Parathyroid adenoma (tissue), 2 donors: ENCODE measurements at regions not wholly inside any gene's neighbourhood (a gene's known extent, or its start where the extent isn't known, plus 50 kb on each side); places are given as distances from the start of the nearest gene placed in this dataset.

ENCODE experiments used
- H2AFZ ChIP-seq: fragments of 300-600 bp; sonication (generic); one replicate; pipeline ENCODE4 v1.7.0; 2017; ENCODE audit warnings: antibody characterized with exemption, mild to moderate bottlenecking
- H3K27ac ChIP-seq: fragments of 300-600 bp; sonication (generic); one replicate; pipeline ENCODE4 v1.7.0; 2017
- H3K27me3 ChIP-seq: fragments of 300-600 bp; sonication (generic); one replicate; pipeline ENCODE4 v1.7.0; 2017; ENCODE audit warnings: low read length; ENCODE audit not compliant: control insufficient read depth, insufficient read depth
- H3K36me3 ChIP-seq: fragments of 300-600 bp; sonication (generic); one replicate; pipeline ENCODE4 v1.7.0; 2017; ENCODE audit warnings: low read length; ENCODE audit not compliant: control insufficient read depth, insufficient read depth
- H3K4me1 ChIP-seq: fragments of 300-600 bp; sonication (generic); one replicate; pipeline ENCODE4 v1.7.0; 2017; ENCODE audit warnings: control low read depth
- H3K4me2 ChIP-seq: fragments of 300-600 bp; sonication (generic); one replicate; pipeline ENCODE4 v1.7.0; 2017; ENCODE audit warnings: low read length
- H3K4me3 ChIP-seq: fragments of 300-600 bp; sonication (generic); one replicate; pipeline ENCODE4 v1.7.0; 2017; ENCODE audit warnings: low read depth, low read length
- H3K79me2 ChIP-seq: fragments of 300-600 bp; sonication (generic); one replicate; pipeline ENCODE4 v1.7.0; 2017; ENCODE audit warnings: control low read depth
- H3K9ac ChIP-seq: fragments of 300-600 bp; sonication (generic); one replicate; pipeline ENCODE4 v1.7.0; 2017; ENCODE audit warnings: mild to moderate bottlenecking
- H3K9me3 ChIP-seq: fragments of 300-600 bp; sonication (generic); one replicate; pipeline ENCODE4 v1.7.0; 2017; ENCODE audit warnings: low read length; ENCODE audit not compliant: control insufficient read depth
- TF ChIP-seq, protein P1 (sequence below): fragments of 300-600 bp; sonication (generic); IDR thresholded peaks from one replicate; pipeline ENCODE4 v1.7.0; 2017; ENCODE audit warnings: antibody characterized with exemption, mild to moderate bottlenecking
- donor health status: primary hyperparathyroidism.

DNA sequence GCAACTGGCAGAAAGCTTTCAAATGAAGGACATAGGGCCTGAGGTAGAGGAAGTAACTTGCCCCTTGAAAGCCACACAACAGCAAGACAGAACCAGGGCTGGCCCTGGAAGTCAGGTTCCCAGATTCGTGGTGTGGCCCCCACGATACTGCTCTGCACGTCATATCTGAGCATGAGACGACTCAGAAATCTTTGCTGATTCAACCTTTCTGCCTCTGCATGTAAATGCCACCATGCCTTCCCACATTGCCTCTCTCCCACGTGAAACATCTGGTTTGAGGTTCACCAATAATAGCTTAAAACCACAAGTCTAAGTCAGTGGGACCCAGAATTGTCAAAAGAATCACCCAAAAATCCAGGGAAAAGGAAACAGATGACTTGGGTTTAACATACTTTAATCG lies 214.0 kb upstream of the TRIB2 start:
- no peak overlapping the region for H3K4me3 ChIP-seq
- TF ChIP-seq, protein P1, sequence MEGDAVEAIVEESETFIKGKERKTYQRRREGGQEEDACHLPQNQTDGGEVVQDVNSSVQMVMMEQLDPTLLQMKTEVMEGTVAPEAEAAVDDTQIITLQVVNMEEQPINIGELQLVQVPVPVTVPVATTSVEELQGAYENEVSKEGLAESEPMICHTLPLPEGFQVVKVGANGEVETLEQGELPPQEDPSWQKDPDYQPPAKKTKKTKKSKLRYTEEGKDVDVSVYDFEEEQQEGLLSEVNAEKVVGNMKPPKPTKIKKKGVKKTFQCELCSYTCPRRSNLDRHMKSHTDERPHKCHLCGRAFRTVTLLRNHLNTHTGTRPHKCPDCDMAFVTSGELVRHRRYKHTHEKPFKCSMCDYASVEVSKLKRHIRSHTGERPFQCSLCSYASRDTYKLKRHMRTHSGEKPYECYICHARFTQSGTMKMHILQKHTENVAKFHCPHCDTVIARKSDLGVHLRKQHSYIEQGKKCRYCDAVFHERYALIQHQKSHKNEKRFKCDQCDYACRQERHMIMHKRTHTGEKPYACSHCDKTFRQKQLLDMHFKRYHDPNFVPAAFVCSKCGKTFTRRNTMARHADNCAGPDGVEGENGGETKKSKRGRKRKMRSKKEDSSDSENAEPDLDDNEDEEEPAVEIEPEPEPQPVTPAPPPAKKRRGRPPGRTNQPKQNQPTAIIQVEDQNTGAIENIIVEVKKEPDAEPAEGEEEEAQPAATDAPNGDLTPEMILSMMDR = no peak
- H3K27me3 ChIP-seq = no peaks in the 10 kb centered on the region
- H3K36me3 ChIP-seq = no peaks in the 10 kb centered on the region
- H3K4me1 ChIP-seq = no peaks in the 10 kb centered on the region
- no peaks in the 10 kb centered on the region for H3K9me3 ChIP-seq
- no peak overlapping the region for H2AFZ ChIP-seq
- H3K79me2 ChIP-seq = no peaks in the 10 kb centered on the region
- no peak overlapping the region for H3K27ac ChIP-seq
- no peak overlapping the region for H3K4me2 ChIP-seq
- H3K9ac ChIP-seq = no peak overlapping the region

GRCh38 chr2:12504443-12504842 lies 212.3 kb upstream of the TRIB2 start:
- Histone ChIP-seq H3K36me3 (no peaks in the 10 kb centered on the region), H3K9ac (no peak overlapping the region), H3K4me3 (no peak overlapping the region), H3K4me1 (no peaks in the 10 kb centered on the region), H3K9me3 (no peaks in the 10 kb centered on the region), H2AFZ (no peak overlapping the region), H3K27me3 (no peaks in the 10 kb centered on the region), H3K79me2 (no peaks in the 10 kb centered on the region), H3K4me2 (no peak overlapping the region), H3K27ac (no peak overlapping the region)
- TF ChIP-seq, protein P1 = no peak

- Histone ChIP-seq H3K4me2 (no peak overlapping the region), H3K9ac (no peak overlapping the region), H3K27me3 (no peaks in the 10 kb centered on the region), H3K36me3 (no peaks in the 10 kb centered on the region), H3K79me2 (no peaks in the 10 kb centered on the region), H3K27ac (no peak overlapping the region), H3K4me3 (no peak overlapping the region), H2AFZ (no peak overlapping the region), H3K9me3 (no peaks in the 10 kb centered on the region), H3K4me1 (no peaks in the 10 kb centered on the region)
- TF ChIP-seq, protein P1 = no peak
These were observed 209.9 kb upstream of the TRIB2 start for GRCh38 chr2:12506846-12507245.

DNA sequence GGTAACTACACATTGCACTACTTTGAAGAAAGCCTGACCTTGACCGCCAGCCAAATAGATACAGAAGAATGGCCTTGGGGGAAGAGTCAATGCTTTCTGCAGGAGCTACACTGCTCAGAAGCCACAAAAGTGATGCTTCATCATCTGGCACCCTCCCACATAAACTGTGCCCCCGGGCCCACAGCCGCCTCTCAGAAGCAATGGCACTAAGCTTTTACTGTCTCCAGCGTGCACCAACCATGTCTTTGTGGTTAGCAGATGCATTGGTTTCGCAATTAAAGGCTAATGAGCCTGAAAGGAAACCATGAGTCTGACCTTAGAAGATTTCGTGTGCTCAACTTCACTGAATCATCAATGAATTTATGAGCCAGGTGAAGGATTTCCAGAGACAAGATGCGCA lies 209.4 kb upstream of the TRIB2 start:
- H3K36me3 ChIP-seq = no peaks in the 10 kb centered on the region
- H3K27me3 ChIP-seq = no peaks in the 10 kb centered on the region
- TF ChIP-seq, protein P1 = no peak
- H3K9me3 ChIP-seq = no peaks in the 10 kb centered on the region
- H3K4me3 ChIP-seq = no peak overlapping the region
- no peak overlapping the region for H3K9ac ChIP-seq
- H2AFZ ChIP-seq = peak overlapping the region; percentile 20
- no peaks in the 10 kb centered on the region for H3K4me1 ChIP-seq
- H3K79me2 ChIP-seq = no peaks in the 10 kb centered on the region
- no peak overlapping the region for H3K4me2 ChIP-seq
- H3K27ac ChIP-seq = no peak overlapping the region

DNA sequence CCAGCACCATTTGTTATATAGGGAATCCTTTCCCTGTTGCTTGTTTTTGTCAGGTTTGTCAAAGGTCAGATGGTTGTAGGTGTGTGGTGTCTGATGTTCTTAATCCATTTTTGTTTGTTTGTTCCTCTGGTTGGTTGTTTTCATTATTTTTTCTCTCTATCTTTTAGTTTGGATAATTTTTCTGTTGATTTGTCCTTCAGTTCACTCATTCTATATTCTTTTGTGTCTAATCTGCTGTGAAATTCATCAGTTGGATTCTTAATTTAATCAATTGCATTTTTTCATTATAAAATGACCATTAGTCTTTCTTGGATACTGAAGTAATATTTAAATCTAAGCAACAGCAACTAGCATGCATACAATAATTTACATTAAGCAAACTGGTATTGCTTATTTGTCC lies 206.7 kb upstream of the TRIB2 start:
- H3K36me3 ChIP-seq = no peaks in the 10 kb centered on the region
- H3K4me3 ChIP-seq = no peak overlapping the region
- no peaks in the 10 kb centered on the region for H3K9me3 ChIP-seq
- H2AFZ ChIP-seq = no peak overlapping the region
- no peaks in the 10 kb centered on the region for H3K27me3 ChIP-seq
- no peak overlapping the region for H3K9ac ChIP-seq
- no peak overlapping the region for H3K27ac ChIP-seq
- TF ChIP-seq, protein P1 = no peak
- H3K4me2 ChIP-seq = no peak overlapping the region
- H3K4me1 ChIP-seq = peaks cover 9% of the 10 kb centered on the region
- no peaks in the 10 kb centered on the region for H3K79me2 ChIP-seq
